MV-4-11 (cell line): ENCODE measurements at regions not wholly inside any gene's neighbourhood (a gene's known extent, or its start where the extent isn't known, plus 50 kb on each side); places are given as distances from the start of the nearest gene placed in this dataset.
A peak's percentile ranks its signal among the peaks of the same experiment; 100 is the strongest.
"Not testable (repeated sequence)": the region's sequence is repeated elsewhere in the genome, so short reads cannot be mapped to it uniquely, and the experiment has no call there.

ENCODE experiments used
- DNase-seq: peaks from one replicate; lab custom pipeline; 2025; lab: John Stamatoyannopoulos, UW

GRCh38 chr1:67530071-67530470 lies 99.9 kb upstream of the SERBP1 start:
- no peak for DNase-seq

GRCh38 chr1:67532452-67533216 lies 102.4 kb upstream of the SERBP1 start:
- DNase-seq: peak; percentile 68

- peak; percentile 88 for DNase-seq
These were observed 104.4 kb upstream of the SERBP1 start for GRCh38 chr1:67534627-67535065.

DNA sequence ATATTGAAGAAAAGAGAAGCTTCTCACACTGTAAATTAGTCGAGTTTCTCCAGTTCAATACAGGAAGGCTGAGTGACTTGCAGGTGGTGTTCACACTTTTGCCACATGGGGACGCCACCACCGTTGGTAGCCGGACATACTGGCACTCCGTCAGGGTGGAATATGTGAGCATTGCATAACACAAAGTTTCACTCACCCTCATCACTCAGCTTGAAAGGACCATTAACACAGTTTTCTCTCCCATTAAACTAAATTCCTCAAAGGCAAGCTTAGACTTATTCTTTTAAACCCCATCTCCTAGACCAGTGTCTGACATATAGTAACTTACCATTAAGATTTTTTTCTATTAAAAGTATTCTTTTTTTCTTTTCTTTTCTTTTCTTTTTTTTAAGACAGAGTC lies 105.3 kb upstream of the SERBP1 start:
- peak; percentile 78 for DNase-seq

GRCh38 chr1:67536957-67537666 lies 106.9 kb upstream of the SERBP1 start:
- no peak for DNase-seq

GRCh38 chr1:67537667-67538018 lies 107.4 kb upstream of the SERBP1 start:
- DNase-seq: no peak

- no peak for DNase-seq
These were observed 110.0 kb upstream of the SERBP1 start for GRCh38 chr1:67540025-67540732.

GRCh38 chr1:67540733-67541125 lies 110.5 kb upstream of the SERBP1 start:
- DNase-seq: no peak

GRCh38 chr1:67542747-67543146 lies 112.5 kb upstream of the SERBP1 start:
- DNase-seq: no peak

- DNase-seq: no peak
These were observed 114.7 kb upstream of the SERBP1 start for GRCh38 chr1:67544921-67545320.

DNA sequence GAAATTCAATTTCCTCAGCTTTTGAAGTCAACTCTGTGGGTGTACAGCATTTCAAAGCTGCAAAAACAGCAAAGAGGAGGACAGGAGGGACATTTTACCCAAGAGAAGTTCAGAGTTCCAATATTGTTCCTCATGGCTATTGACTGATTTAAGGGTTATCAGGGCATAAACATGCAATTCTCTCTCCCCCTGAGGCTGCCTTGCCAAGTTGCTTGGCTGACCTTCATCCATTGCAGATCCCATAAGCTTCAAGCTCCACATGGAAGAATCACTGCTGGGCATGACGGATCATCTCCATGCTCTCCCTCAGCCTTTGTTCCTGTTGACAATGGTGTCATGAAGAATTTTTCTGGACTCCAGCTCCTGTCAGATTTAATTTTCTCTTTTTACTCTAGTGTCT lies 115.2 kb upstream of the SERBP1 start:
- no peak for DNase-seq

DNA sequence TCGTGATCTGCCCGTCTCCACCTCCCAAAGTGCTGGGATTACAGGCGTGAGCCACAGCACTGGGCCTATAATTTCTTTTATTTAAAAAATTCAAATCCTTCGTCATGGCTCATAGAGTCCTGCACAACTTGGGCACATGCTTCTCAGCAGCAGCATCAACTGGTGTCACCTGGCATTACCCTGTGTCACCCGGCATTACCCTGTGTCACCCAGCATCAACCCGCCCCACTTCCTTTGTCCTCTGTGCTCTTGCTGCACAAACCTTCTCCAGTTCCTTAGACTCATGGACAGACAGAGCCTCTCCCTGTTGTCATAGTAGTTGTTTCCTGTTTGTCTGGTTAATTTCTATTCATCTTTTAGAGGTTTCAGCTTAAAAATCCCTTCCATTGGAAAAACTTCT lies 121.2 kb upstream of the SERBP1 start:
- DNase-seq: no peak

- no peak for DNase-seq
These were observed 122.1 kb upstream of the SERBP1 start for GRCh38 chr1:67552336-67552759.

DNA sequence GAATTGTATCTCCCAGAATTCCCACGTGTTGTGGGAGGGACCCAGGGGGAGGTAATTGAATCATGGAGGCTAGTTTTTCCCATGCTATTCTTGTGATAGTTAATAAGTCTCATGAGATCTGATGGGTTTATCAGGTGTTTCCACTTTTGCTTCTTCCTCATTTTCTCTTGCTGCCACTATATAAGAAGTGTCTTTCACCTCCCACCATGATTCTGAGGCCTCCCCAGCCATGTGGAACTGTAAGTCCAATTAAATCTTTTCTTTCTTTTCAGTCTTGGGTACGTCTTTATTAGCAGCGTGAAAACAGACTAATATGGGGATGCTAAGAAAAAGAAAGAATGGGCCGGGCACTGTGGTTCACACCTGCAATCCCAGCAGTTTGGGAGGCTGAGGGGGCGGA lies 124.0 kb upstream of the SERBP1 start:
- not testable (repeated sequence) for DNase-seq

DNA sequence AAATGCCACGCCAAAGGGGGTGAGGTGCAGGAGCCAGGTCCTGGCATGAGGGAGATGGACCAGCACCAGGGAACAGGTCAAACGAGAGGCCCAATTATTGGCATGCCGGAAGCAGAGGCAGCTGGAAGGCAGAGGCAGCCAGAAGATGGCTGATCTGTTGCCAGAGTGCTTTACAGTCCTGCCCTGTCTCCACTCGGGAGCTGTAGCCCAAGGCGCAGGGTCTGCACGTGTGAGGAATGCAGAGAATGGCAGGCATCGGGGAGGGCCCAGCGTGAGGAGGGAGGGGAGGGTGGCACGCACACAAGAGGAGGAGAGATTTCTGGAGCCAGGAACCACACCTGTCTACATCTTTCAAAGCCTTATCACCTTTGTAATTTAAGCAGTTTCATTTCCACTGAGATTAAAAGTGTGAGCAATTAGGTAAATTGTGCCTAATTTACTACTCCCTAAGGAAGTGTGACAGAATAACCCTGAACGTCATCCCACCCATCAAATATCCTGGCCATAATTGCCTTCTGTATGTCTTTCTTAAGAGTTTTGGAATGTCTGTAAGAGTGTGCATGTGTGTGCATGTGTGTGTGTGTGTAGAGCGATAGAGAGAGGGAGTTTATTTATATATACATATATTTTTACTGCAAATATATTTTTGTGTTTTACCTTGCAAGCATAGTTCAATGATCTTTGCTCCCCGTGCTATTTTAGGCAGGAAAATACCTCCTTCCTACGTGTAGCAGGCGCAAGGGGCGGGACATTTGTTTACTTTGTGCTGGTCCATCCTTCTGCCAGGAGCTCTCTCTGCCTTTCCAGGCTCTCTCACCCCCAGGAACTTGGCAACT lies 125.5 kb upstream of the SERBP1 start:
- no peak for DNase-seq

GRCh38 chr1:67556297-67556900 lies 126.2 kb upstream of the SERBP1 start:
- no peak for DNase-seq

- peak; percentile 84 for DNase-seq
These were observed 127.1 kb upstream of the GADD45A start for GRCh38 chr1:67557696-67558448.

GRCh38 chr1:67558449-67559193 lies 126.4 kb upstream of the GADD45A start:
- no peak for DNase-seq

DNA sequence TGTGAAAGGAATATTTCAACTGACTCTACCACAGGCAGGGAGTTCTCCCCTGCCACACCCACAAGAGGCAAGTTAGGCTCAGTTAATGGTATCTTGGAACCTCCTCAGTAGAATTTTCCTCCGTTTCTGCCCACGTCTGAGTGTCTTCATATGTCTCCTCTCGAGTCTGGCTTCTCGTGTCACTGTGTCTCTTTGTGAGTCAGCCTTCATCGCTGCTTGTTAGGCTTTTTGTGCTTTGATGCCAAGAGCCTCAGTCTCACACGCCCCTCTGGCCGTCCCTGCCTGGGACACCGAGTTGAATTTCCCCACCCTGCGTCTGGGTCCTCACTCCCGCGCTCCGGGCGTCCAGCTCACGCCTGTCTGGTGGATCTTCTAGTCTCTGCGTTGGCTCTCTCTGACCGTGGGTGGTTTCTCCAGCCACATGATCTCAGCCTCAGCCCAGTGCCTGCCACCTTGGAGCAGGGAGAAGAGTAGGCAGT lies 125.7 kb upstream of the GADD45A start:
- no peak for DNase-seq
